Midbrain (tissue), 1 donor: ENCODE measurements at regions not wholly inside any gene's neighbourhood (a gene's known extent, or its start where the extent isn't known, plus 50 kb on each side); places are given as distances from the start of the nearest gene placed in this dataset.

Experiments used
- DNase-seq: peaks from one replicate; lab custom pipeline; 2025; lab: John Stamatoyannopoulos, UW

DNA sequence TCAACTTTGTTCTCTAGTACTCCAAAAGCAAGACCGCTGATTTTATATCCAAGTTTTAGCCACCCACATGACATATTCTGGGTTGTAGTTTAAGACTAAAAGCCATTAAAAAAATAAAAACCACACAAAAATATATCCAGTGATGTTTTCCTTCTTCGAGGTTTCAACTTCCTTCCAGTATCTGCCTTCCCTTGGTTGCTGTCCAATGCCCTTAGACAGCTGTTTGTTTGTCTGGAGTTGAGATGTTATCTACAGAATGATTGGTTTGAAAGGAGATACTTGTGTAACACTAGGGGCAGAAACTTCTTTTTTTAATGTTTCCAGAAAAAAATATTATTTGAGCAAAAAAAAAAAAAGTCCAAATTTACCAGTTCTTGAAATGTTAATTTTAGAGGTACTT lies 591.5 kb upstream of the PCDH9 start:
- DNase-seq, result no peak

- DNase-seq, result no peak
Observed at GRCh38 chr13:67806796-67807195, 576.7 kb upstream of the PCDH9 start.

GRCh38 chr13:67803118-67803517 lies 573.0 kb upstream of the PCDH9 start:
- DNase-seq, result no peak

- no peak for DNase-seq
Observed at GRCh38 chr13:67792151-67792676, 562.1 kb upstream of the PCDH9 start.

DNA sequence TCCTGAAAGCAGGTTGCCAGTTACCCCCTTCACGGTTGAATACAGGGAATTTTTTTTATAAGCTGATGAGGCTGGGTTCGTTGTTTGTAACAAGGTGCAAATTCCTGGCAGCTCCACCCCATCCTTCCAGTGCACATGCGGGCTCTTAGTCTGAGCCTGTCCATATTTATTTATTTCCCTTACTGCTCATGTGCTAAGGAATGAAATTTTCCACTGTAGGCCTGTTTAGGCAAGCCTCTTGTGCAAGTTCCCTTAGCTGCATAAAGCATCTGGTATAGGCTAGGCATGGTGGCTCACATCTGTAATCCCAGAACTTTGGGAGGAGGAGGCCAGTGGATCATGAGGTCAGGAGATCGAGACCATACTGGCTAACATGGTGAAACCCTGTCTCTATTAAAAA lies 560.9 kb upstream of the PCDH9 start:
- no peak for DNase-seq

DNA sequence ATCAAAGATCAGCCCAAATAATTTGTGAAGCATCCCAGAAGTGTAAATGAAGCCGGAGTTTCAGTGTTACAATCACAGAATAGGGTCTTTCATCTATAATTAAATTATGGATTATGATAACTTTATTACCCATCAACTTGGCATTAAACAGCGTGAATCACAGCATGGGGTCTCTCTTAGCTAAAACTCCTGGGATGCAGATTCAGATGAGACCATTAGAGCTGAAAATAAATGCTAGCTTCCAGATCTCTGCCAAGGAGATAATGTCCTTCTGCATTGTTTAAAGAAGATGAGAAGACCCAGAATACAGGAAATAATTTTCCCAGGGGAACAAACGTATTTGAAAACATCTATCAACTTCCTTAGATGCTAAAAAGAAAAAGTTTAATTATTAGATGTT lies 546.0 kb upstream of the PCDH9 start:
- no peak for DNase-seq

GRCh38 chr13:67775359-67775758 lies 545.2 kb upstream of the PCDH9 start:
- no peak for DNase-seq

GRCh38 chr13:67772807-67773453 lies 542.8 kb upstream of the PCDH9 start:
- no peak for DNase-seq

DNA sequence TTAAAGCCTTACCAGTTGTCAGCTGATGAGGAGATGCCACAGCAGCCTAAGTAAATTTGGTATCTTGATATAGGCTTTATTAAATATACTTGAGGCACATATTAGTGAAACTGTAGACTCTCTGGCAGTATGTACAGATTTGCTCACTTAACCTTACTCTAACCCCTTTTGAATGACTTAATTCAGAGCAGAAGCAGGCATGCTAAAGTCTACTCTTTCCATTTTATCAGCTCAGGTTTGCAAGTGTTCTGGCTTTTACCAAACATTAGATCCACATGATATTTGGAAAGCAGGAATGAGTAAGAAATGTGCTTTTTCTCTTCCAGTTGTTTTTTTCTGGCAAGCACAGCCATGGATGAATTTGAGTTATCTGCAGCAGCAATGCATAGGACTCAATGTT lies 541.0 kb upstream of the PCDH9 start:
- DNase-seq, result no peak

DNA sequence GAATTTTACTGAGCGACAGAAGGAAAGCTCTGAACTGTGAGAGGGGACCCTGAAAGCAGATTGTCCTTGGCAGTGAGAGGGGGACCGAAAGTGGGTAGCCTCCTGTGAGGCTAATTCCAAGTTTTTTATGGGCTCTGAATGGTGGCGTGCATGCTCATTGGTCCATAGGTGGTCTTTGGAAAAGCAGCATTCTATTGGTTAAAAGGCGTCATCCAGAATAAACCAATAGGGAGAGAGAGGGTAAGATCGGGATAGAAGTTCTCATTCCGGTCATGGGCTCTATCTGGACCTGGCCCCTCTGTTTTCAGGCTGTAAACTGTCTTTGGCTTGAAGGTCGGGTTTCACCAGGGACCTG lies 539.8 kb upstream of the PCDH9 start:
- DNase-seq, result no peak

- no peak for DNase-seq
Observed at GRCh38 chr13:67769063-67769986, 539.2 kb upstream of the PCDH9 start.

DNA sequence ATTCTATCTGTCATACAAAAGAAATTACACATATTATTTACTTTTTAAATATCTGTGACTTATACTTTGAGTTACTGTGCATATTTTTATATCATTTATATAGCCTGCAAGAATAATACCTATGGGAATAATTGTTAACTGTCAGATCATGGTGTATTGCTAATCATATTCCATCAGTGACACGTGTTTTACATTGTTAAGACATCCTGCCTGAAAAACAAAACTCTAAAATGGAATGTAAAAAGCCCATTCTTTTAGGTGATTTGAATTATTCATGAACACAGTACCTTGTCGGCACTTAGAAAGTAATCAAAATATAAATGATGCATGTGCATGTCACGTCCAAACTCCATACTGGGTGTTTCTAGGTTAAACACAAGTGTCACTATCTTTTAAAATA lies 533.8 kb upstream of the PCDH9 start:
- DNase-seq, result no peak

DNA sequence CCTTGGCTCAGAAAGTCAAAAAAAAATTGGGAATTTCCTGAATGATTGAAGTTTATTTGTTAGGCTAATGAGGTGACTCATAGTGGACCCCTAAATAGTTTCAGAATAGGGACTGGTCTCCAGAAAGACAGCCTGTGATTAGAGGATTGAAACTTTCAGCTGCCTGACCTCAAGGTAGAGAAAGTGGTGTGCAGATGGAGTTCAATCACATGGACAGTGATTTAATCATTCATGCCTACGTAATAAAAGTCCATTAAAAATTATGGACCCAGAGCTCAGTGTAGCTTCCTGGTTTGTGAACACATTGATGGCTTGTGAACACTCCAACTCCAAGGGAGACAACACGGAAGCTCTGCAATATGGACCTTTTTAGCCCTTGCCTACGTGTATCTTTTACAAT lies 533.2 kb upstream of the PCDH9 start:
- DNase-seq, result no peak

DNA sequence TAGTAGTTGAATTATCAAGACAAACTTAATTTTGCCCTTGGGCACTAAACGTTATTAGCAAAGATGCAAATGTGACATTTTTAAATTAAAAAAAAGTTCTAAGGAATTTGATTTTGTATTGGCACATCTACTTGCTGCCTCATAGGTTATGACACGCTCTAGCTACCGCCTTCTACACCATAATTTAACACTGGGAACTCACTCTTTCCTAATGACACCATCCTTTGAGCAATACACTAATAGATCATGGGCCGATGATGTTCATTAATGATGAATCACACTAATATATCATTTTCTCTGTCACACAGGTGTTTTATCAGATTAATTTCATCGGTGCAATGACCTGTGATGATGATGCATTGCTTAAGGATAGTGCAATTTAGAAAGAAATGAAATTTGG lies 528.8 kb upstream of the PCDH9 start:
- no peak for DNase-seq

- DNase-seq, result no peak
Observed at GRCh38 chr13:67754012-67754411, 523.9 kb upstream of the PCDH9 start.

GRCh38 chr13:67752759-67753158 lies 522.6 kb upstream of the PCDH9 start:
- DNase-seq, result no peak

- DNase-seq, result no peak
Observed at GRCh38 chr13:67742478-67742877, 512.3 kb upstream of the PCDH9 start.

GRCh38 chr13:67740871-67741535 lies 510.9 kb upstream of the PCDH9 start:
- DNase-seq, result no peak

DNA sequence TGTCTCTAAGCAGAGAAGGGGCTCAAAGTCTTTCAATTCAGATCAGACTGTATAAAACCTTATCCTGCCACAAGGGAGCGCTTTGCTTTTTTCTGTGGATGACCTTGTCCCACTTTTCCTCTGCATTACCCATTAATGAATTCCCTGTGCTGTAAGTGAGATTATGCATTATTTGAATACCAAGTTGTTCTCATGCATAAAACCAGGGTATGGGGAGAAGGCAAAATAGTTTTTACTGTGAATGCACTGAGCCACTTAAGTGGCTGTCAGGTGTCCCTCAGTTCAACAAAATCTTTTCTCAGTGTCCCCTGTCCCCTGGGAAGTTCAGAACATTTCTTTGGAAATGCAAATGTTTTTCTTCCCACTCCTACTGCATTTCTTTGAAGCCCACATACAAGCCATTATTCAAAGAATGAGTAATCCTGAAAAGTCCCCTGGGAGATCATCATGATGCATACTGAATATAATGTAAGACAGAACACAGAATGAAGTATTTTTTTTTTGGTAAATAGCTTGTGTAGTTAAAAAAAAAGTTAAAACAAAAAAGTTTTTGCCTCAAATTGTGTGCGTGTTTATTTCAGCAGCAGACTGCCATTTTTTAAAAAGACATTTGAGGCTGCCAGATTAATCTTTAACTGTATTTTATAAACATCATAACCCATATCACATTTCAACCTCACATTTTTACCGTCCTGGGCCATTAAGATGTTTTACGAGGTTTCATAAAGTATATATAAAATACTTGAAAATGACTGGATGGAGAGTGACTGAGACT lies 506.7 kb upstream of the PCDH9 start:
- DNase-seq, result peak; percentile 39

GRCh38 chr13:67735651-67736050 lies 505.5 kb upstream of the PCDH9 start:
- DNase-seq, result no peak

- no peak for DNase-seq
Observed at GRCh38 chr13:67726979-67727378, 496.8 kb upstream of the PCDH9 start.

DNA sequence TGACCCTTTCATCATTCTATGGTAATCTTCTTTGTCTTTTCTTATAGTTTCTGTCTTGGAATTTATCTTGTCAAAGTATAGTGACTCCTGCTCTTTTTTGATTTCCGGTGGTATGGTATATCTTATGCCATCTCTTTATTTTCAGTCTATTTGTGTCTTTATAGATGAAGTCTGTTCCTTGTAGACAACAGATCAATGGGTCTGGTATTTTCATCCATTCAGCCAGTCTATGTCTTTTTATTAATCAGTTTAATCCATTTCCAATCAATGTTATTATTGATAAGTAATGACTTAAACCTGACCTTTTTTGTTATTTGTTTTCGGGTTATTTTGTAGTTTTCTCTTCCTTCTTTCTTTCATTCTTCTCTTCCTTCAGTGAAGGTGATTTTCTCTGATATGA lies 495.9 kb upstream of the PCDH9 start:
- DNase-seq, result no peak
